GM12878 (cell line): ENCODE measurements at regions not wholly inside any gene's neighbourhood (a gene's known extent, or its start where the extent isn't known, plus 50 kb on each side); places are given as distances from the start of the nearest gene placed in this dataset.

ENCODE experiments used
- ATAC-seq: fragments of 200-7000 bp; cut with Tn5 transposase; 3 replicates; pipeline ENCODE4 v1.9.1; 2020; ENCODE audit warnings: mild to moderate bottlenecking, moderate library complexity
- BruUV-seq: library from RNA; stranded (reverse); fragments of 400-500 nt; replicated peaks from 2 replicates; lab custom pipeline; 2021; lab: Mats Ljungman, UMichigan
- CTCF ChIA-PET: fragments of 300-600 bp; sonication (Branson Sonifier 250); formaldehyde crosslinking; extraction: SDS; loops from one replicate; lab custom pipeline; 2021; ENCODE audit warnings: inconsistent platforms; lab: Yijun Ruan, JAX
- POLR2A ChIA-PET: fragments of 350-600 bp; formaldehyde crosslinking; extraction: SDS; loops from one replicate; lab custom pipeline; 2021; ENCODE audit warnings: inconsistent platforms; lab: Charles Lee
- RAD21 ChIA-PET: fragments of 300-600 bp; sonication (Branson Sonifier 250); formaldehyde crosslinking; loops from one replicate; lab custom pipeline; 2023; ENCODE audit warnings: antibody characterized with exemption; ENCODE audit not compliant: unreplicated experiment; lab: Charles Lee
- SMC1A ChIA-PET: fragments of 300-600 bp; sonication (Branson Sonifier 250); formaldehyde crosslinking; loops from one replicate; lab custom pipeline; 2023; ENCODE audit not compliant: unreplicated experiment, uncharacterized antibody; lab: Charles Lee
- DNase-seq: peaks from one replicate; pipeline ENCODE4 v3.0.0-alpha.2; 2011; ENCODE audit warnings: low read depth, low spot score
- FAIRE-seq: peaks from 3 replicates; lab custom pipeline; 2011; peaks lifted over from hg19 to GRCh38; lab: Jason Lieb, UNC
- H2AFZ ChIP-seq: 2 replicates; pipeline ENCODE4 v1.6.0; 2011; ENCODE audit warnings: low read depth, low read length, control low read depth; ENCODE audit not compliant: control insufficient read depth
- H3K27ac ChIP-seq: 2 replicates; pipeline ENCODE4 v1.5.1; 2011; ENCODE audit warnings: control low read depth; ENCODE audit not compliant: control insufficient read depth, insufficient read depth
- H3K27me3 ChIP-seq, 2 experiments: replicated peaks in 1 of 2; 2 replicates each; pipeline versions ENCODE4 v1.6.0 to v1.6.1; 2011; ENCODE audit warnings: low read length in 1 of 2; ENCODE audit not compliant: control insufficient read depth in 2 of 2, insufficient read depth in 2 of 2
- H3K36me3 ChIP-seq, 2 experiments: 2 replicates each; pipeline ENCODE4 v1.5.1; 2011; ENCODE audit warnings: low read length in 1 of 2; ENCODE audit not compliant: control insufficient read depth in 2 of 2, insufficient read depth in 2 of 2
- H3K4me1 ChIP-seq: 2 replicates; pipeline ENCODE4 v1.6.1; 2011; ENCODE audit warnings: mild to moderate bottlenecking, low read length, moderate library complexity, mixed read lengths; ENCODE audit not compliant: control insufficient read depth, insufficient read depth
- H3K4me2 ChIP-seq: 2 replicates; pipeline ENCODE4 v1.6.0; 2011; ENCODE audit warnings: control low read depth; ENCODE audit not compliant: control insufficient read depth, insufficient read depth
- H3K4me3 ChIP-seq: fragments of 200-600 bp; sonication (generic); 2 replicates; pipeline ENCODE4 v1.5.1; 2016
- H3K79me2 ChIP-seq: 2 replicates; pipeline ENCODE4 v1.6.0; 2011; ENCODE audit warnings: low read length; ENCODE audit not compliant: control insufficient read depth, insufficient read depth
- H3K9ac ChIP-seq: 2 replicates; pipeline ENCODE4 v1.8.0; 2011; ENCODE audit warnings: low read length, control low read depth, mixed read lengths; ENCODE audit not compliant: control insufficient read depth, insufficient read depth
- H3K9me3 ChIP-seq: replicated peaks from 3 replicates; pipeline ENCODE4 v1.5.1; 2011; ENCODE audit warnings: mild to moderate bottlenecking, low read length; ENCODE audit not compliant: control insufficient read depth, insufficient read depth
- H4K20me1 ChIP-seq: 2 replicates; pipeline ENCODE4 v1.6.0; 2011; ENCODE audit not compliant: control insufficient read depth, insufficient read depth
- EGR1 ChIP-seq, 2 experiments: IDR thresholded peaks; 1 replicate in 1 of 2; 2 replicates in 1 of 2; pipeline ENCODE4 v1.6.1; 2011 to 2012; ENCODE audit warnings: low read depth in 2 of 2, low read length in 2 of 2, borderline replicate concordance in 1 of 2, mild to moderate bottlenecking in 1 of 2, moderate library complexity in 1 of 2
- EP300 ChIP-seq, 2 experiments: fragments of 150-350 bp in 1 of 2; IDR thresholded peaks; 2 replicates each; pipeline ENCODE4 v1.6.1; 2011 to 2012; ENCODE audit warnings: low read depth in 2 of 2, low read length in 2 of 2, borderline replicate concordance in 1 of 2, improper control_type of control experiment in 1 of 2, inconsistent platforms in 1 of 2; ENCODE audit not compliant: control insufficient read depth in 1 of 2
- FOS ChIP-seq: IDR thresholded peaks from 3 replicates; pipeline ENCODE4 v1.6.1; 2011; ENCODE audit warnings: borderline replicate concordance; ENCODE audit not compliant: insufficient read length; ENCODE audit errors: extremely low read depth
- HDAC2 ChIP-seq: fragments of 200-600 bp; sonication (generic); IDR thresholded peaks from 2 replicates; pipeline ENCODE4 v1.6.1; 2017
- MEF2B ChIP-seq: fragments of 450-650 bp; IDR thresholded peaks from 2 replicates; pipeline ENCODE4 v1.6.1; 2018; ENCODE audit warnings: mild to moderate bottlenecking, moderate library complexity; ENCODE audit not compliant: partially characterized antibody, poor library complexity, severe bottlenecking
- NR2C2 ChIP-seq: IDR thresholded peaks from 2 replicates; pipeline ENCODE4 v1.6.1; 2011; ENCODE audit warnings: borderline replicate concordance, low read depth; ENCODE audit not compliant: control insufficient read depth, insufficient read length
- POLR2A ChIP-seq: IDR thresholded peaks from 2 replicates; pipeline ENCODE4 v1.6.1; 2011; ENCODE audit warnings: low read depth, mild to moderate bottlenecking, low read length
- POU2F2 ChIP-seq: IDR thresholded peaks from 3 replicates; pipeline ENCODE4 v1.6.1; 2011; ENCODE audit warnings: low read depth, mild to moderate bottlenecking, low read length, borderline replicate concordance
- RB1 ChIP-seq: fragments of 450-650 bp; formaldehyde crosslinking; IDR thresholded peaks from 2 replicates; pipeline ENCODE4 v1.6.1; 2017; ENCODE audit warnings: mild to moderate bottlenecking, borderline replicate concordance
- RUNX3 ChIP-seq: IDR thresholded peaks from 2 replicates; pipeline ENCODE4 v1.6.1; 2012; ENCODE audit warnings: low read length, inconsistent platforms
- SMAD5 ChIP-seq: IDR thresholded peaks from 2 replicates; pipeline ENCODE4 v1.6.1; 2016; ENCODE audit warnings: antibody characterized with exemption, low read depth
- SREBF2 ChIP-seq: IDR thresholded peaks from 2 replicates; pipeline ENCODE4 v1.6.1; 2012; ENCODE audit warnings: mild to moderate bottlenecking, low read length
- WGBS: methylation state at CpG from one replicate; pipeline ENCODE4 v1.1.6; 2016; ENCODE audit warnings: low lambda C conversion rate; ENCODE audit not compliant: insufficient replicate concordance, insufficient coverage; ENCODE audit errors: missing lambda C conversion rate; 5-methylcytosine and 5-hydroxymethylcytosine counted together
- in situ Hi-C: fragments of 300-500 bp; cut with MboI; formaldehyde crosslinking; loops from 9 replicates; pipeline ENCODE4 v1.14.3; 2018; ENCODE audit warnings: mixed read lengths
- intact Hi-C: fragments of 100-400 bp; cut with micrococcal nuclease; formaldehyde crosslinking; loops from one replicate; pipeline ENCODE4 v1.14.2; 2022; ENCODE audit not compliant: unreplicated experiment
- TF ChIP-seq, protein P1 (sequence below): fragments of 450-650 bp; IDR thresholded peaks from 2 replicates; pipeline ENCODE4 v1.6.1; 2017; ENCODE audit warnings: mild to moderate bottlenecking, low read depth, inconsistent platforms; ENCODE audit not compliant: poor library complexity, severe bottlenecking
- TF ChIP-seq, protein P2 (sequence below): IDR thresholded peaks from 2 replicates; pipeline ENCODE4 v1.6.1; 2011; ENCODE audit warnings: borderline replicate concordance, low read depth, mild to moderate bottlenecking, moderate library complexity, low read length; ENCODE audit not compliant: insufficient read depth, poor library complexity, severe bottlenecking
- TF ChIP-seq, protein P3 (sequence below): fragments of 150-350 bp; IDR thresholded peaks from 2 replicates; pipeline ENCODE4 v1.6.1; 2016; ENCODE audit warnings: low read depth, low read length
- TF ChIP-seq, protein P4 (sequence below): IDR thresholded peaks from 2 replicates; pipeline ENCODE4 v1.6.1; 2012; ENCODE audit warnings: low read length, inconsistent platforms

DNA sequence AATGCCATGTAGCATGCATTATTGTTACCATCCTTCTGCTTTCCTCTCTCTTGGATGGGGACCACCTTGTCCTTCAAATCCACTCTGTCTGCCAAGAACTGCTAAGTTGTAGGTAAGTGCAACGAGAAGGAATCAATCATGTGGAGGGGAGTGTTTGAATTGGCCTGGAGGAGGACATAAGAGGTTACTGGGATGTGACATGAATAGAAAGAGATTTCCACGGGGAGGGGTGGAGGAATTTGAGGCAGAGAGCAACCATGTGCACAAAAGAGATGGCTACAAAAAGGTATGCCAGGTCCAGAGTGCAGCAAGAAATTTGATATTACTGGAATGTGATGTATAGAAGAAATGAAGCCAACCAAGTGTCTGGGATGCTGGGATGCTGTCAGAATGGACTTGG lies 648.9 kb upstream of the KLF4 start:
- Histone ChIP-seq H3K4me2 (no peak overlapping the region), H3K9ac (no peak overlapping the region), H3K36me3 (no peaks in the 10 kb centered on the region), H3K27me3 (no peaks in the 10 kb centered on the region), H3K9me3 (no peaks in the 10 kb centered on the region), H3K4me3 (no peak overlapping the region), H3K79me2 (no peaks in the 10 kb centered on the region), H4K20me1 (no peaks in the 10 kb centered on the region), H3K27ac (no peak overlapping the region), H2AFZ (no peak overlapping the region), H3K4me1 (no peaks in the 10 kb centered on the region)
- in situ Hi-C loops, result no loop called here
- RAD21 ChIA-PET, result no interaction called here
- POLR2A ChIA-PET, result no interaction called here
- intact Hi-C loops, result no loop called here
- FAIRE-seq (no peak), DNase-seq (no peak), ATAC-seq (no peak)
- 0% methylated on average over 2 of the region's 2 CpGs for WGBS
- SMC1A ChIA-PET, result no interaction called here
- BruUV-seq, result no TSS peak
- CTCF ChIA-PET, result no interaction called here
- TF ChIP-seq, protein P1, sequence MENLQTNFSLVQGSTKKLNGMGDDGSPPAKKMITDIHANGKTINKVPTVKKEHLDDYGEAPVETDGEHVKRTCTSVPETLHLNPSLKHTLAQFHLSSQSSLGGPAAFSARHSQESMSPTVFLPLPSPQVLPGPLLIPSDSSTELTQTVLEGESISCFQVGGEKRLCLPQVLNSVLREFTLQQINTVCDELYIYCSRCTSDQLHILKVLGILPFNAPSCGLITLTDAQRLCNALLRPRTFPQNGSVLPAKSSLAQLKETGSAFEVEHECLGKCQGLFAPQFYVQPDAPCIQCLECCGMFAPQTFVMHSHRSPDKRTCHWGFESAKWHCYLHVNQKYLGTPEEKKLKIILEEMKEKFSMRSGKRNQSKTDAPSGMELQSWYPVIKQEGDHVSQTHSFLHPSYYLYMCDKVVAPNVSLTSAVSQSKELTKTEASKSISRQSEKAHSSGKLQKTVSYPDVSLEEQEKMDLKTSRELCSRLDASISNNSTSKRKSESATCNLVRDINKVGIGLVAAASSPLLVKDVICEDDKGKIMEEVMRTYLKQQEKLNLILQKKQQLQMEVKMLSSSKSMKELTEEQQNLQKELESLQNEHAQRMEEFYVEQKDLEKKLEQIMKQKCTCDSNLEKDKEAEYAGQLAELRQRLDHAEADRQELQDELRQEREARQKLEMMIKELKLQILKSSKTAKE, result no peak
- no peak for TF ChIP-seq RUNX3
- TF ChIP-seq, protein P2, sequence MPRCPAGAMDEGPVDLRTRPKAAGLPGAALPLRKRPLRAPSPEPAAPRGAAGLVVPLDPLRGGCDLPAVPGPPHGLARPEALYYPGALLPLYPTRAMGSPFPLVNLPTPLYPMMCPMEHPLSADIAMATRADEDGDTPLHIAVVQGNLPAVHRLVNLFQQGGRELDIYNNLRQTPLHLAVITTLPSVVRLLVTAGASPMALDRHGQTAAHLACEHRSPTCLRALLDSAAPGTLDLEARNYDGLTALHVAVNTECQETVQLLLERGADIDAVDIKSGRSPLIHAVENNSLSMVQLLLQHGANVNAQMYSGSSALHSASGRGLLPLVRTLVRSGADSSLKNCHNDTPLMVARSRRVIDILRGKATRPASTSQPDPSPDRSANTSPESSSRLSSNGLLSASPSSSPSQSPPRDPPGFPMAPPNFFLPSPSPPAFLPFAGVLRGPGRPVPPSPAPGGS, result no peak
- TF ChIP-seq EP300 (IDR thresholded peaks at IDR 0.05; ENCODE audit: borderline replicate concordance in 1 of 2, control insufficient read depth in 1 of 2, low read depth in 2 of 2, low read length in 2 of 2), result no peak
- TF ChIP-seq FOS, result no peak
- TF ChIP-seq POLR2A, result no peak
- no peak for TF ChIP-seq POU2F2
- TF ChIP-seq SMAD5, result no peak
- TF ChIP-seq, protein P3, sequence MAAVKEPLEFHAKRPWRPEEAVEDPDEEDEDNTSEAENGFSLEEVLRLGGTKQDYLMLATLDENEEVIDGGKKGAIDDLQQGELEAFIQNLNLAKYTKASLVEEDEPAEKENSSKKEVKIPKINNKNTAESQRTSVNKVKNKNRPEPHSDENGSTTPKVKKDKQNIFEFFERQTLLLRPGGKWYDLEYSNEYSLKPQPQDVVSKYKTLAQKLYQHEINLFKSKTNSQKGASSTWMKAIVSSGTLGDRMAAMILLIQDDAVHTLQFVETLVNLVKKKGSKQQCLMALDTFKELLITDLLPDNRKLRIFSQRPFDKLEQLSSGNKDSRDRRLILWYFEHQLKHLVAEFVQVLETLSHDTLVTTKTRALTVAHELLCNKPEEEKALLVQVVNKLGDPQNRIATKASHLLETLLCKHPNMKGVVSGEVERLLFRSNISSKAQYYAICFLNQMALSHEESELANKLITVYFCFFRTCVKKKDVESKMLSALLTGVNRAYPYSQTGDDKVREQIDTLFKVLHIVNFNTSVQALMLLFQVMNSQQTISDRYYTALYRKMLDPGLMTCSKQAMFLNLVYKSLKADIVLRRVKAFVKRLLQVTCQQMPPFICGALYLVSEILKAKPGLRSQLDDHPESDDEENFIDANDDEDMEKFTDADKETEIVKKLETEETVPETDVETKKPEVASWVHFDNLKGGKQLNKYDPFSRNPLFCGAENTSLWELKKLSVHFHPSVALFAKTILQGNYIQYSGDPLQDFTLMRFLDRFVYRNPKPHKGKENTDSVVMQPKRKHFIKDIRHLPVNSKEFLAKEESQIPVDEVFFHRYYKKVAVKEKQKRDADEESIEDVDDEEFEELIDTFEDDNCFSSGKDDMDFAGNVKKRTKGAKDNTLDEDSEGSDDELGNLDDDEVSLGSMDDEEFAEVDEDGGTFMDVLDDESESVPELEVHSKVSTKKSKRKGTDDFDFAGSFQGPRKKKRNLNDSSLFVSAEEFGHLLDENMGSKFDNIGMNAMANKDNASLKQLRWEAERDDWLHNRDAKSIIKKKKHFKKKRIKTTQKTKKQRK, result no peak
- TF ChIP-seq RB1, result no peak
- TF ChIP-seq, protein P4, sequence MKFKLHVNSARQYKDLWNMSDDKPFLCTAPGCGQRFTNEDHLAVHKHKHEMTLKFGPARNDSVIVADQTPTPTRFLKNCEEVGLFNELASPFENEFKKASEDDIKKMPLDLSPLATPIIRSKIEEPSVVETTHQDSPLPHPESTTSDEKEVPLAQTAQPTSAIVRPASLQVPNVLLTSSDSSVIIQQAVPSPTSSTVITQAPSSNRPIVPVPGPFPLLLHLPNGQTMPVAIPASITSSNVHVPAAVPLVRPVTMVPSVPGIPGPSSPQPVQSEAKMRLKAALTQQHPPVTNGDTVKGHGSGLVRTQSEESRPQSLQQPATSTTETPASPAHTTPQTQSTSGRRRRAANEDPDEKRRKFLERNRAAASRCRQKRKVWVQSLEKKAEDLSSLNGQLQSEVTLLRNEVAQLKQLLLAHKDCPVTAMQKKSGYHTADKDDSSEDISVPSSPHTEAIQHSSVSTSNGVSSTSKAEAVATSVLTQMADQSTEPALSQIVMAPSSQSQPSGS, result no peak
- no peak for TF ChIP-seq MEF2B
- TF ChIP-seq SREBF2, result no peak
- TF ChIP-seq EGR1 (IDR thresholded peaks at IDR 0.05; ENCODE audit: borderline replicate concordance in 1 of 2, low read depth in 2 of 2, low read length in 2 of 2), result no peak
- TF ChIP-seq HDAC2, result no peak
- TF ChIP-seq NR2C2, result no peak
